ENCODE measurements at regions not wholly inside any gene's neighbourhood (a gene's known extent, or its start where the extent isn't known, plus 50 kb on each side); places are given as distances from the start of the nearest gene placed in this dataset.
A peak's percentile ranks its signal among the peaks of the same experiment; 100 is the strongest.
"Not testable (repeated sequence)": the region's sequence is repeated elsewhere in the genome, so short reads cannot be mapped to it uniquely, and the experiment has no call there.

DNA sequence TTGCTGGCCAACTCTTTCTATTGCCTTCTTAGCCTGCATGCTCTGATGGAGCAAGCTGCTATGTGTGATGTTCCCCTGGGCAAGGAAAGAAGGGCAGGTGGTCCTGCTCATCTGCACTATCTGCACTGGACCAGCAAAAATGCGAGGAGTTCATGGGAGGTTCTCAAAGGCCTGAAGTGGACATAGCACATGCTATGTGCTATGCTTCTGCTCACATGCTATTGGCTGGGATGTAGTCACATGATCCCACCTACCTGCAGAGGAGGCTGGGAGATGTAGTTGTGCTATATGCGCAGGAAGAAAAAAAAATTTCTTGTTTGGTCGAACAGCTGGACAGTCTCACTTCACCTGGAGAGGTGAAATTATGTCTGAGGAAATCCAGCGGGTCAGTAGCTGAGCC lies 587.7 kb downstream of the MATN1 start:
- H3K4me1 Mint-ChIP-seq (ENCODE audit: low read depth in 2 of 2) = peaks cover 0 to 2% of the 10 kb centered on the region in 2 donors
- no peak for DNase-seq

DNA sequence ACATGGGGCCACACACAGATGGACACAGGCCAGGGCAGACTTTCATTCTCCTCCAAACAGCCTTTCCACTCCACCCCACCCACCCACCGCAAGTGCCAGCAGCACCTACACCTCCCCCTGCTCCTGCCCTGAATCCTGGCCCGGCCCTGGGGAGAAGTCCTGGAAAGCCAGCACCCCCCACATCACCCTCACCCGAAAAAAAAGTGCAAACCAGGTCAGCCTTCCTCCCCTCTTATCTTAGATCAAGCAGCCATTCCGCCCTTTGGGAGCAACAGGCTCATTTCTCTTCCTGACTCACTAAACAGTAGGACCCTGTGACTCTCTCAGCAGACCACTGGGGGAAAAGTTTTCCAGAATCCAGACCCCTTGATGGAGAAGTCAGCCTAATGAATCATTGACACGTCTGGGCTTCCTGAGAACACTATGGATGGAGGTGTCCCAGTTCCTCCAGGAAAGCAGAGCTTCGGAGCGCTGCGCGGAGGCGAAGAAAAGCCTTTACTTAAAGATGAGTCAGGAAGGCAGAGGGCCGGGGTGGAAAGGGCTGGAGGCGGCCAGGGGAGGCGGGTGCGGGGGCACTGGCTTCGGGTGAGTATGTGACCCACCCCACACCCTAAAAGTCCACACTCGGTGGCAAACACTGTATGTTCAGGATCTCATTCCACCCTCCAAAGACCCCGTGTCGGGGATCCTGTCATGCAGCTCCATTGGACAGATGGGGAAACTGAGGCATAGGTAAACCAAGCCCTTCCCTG lies 588.7 kb downstream of the MATN1 start:
- H3K36me3 Mint-ChIP-seq (ENCODE audit: insufficient read depth) = no peaks in the 10 kb centered on the region
- H3K27me3 Mint-ChIP-seq = peaks cover 21 to 24% of the 10 kb centered on the region in 2 donors
- peak overlapping the region in 1 of 2 donors; percentile 36 for H3K27ac Mint-ChIP-seq
- DNase-seq (no peak), ATAC-seq (replicated peaks) (no peak)
- H3K4me1 Mint-ChIP-seq (ENCODE audit: low read depth in 2 of 2) = peaks cover 0 to 2% of the 10 kb centered on the region in 2 donors
- no peaks in the 10 kb centered on the region for H3K9me3 Mint-ChIP-seq
- no peak overlapping the region for H3K4me3 Mint-ChIP-seq

More for the DNA sequence above, 587.7 kb downstream of the MATN1 start:
- H3K4me3 Mint-ChIP-seq = no peak overlapping the region
- ATAC-seq (replicated peaks) = no peak
- H3K27me3 Mint-ChIP-seq = peaks cover 16 to 19% of the 10 kb centered on the region in 2 donors
- H3K9me3 Mint-ChIP-seq = no peaks in the 10 kb centered on the region
- H3K36me3 Mint-ChIP-seq (ENCODE audit: insufficient read depth) = no peaks in the 10 kb centered on the region
- H3K27ac Mint-ChIP-seq = no peak overlapping the region

DNA sequence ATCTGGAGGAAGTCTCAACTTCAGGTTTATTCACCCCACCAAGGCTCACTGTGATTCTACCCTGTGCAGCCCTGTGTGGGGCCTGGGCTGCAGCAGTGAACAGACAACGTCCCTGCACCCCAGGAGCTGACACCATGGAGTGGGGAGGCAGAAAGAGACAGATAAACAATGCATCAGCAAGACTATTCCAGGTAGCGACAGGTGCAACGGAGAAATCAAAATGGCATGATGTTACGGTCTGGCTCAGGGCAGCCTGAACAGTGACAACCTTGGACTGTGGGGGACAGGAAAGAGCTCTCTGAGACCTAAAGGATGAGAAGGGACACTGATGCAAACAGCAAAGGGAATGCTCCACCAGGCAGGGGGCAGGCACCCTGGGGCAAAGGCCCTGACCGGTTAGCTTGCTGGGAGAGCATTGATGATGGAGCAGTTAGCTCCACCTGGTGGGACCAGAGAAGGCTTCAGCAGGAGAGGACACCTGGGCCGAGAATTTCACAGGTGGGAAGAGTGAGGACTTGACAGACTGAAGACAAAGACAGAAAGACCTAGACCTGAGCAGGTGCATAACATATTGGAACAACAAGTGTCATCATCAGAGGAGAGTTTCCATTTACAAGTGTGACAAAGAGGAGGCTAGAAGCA lies 589.9 kb downstream of the MATN1 start:
- peaks cover 0 to 2% of the 10 kb centered on the region in 2 donors for H3K4me1 Mint-ChIP-seq (ENCODE audit: low read depth in 2 of 2)

DNA sequence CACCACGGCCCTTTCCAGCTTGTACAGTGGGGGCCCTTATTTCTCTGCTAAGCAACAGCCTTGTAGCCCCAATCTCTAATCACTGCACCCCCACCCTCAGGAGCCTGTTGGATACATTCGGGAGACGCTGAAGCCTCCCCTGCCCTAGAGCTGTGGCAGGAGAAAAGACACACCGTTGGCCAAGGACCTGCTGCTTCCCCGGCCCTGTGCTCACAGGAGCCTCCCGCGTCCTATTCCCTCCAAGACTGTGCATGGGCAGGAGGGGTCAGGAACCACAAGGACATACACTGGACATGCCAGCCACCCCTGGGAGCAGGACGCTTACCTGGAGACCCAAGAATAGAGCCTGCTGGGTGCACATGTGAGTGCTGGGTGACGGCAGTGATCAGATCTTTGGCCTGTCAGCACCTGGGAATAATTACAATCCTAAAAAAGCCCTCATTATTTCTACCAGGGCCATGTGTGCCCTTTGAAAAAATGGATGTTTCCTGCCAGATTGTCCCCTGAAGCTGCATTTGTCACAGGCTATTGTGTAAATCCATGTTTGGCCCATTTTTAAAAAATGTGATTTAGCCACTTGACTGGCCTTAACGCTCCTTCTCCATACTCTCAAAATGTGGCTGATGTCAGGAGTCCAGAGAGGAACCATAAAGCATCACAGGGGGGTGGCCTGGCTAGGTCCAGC lies 590.6 kb downstream of the MATN1 start:
- Mint-ChIP-seq H3K9me3 (no peaks in the 10 kb centered on the region), H3K4me1 (ENCODE audit: low read depth in 2 of 2) (peaks cover 0 to 2% of the 10 kb centered on the region in 2 donors), H3K27ac (no peak overlapping the region), H3K36me3 (ENCODE audit: insufficient read depth) (no peaks in the 10 kb centered on the region), H3K4me3 (no peak overlapping the region), H3K27me3 (peaks cover 26 to 31% of the 10 kb centered on the region in 2 donors)
- ATAC-seq (replicated peaks) (no peak), DNase-seq (no peak)

More for the DNA sequence above, 589.9 kb downstream of the MATN1 start:
- Mint-ChIP-seq H3K36me3 (ENCODE audit: insufficient read depth) (no peaks in the 10 kb centered on the region), H3K27ac (no peak overlapping the region), H3K27me3 (peaks cover 26 to 27% of the 10 kb centered on the region in 2 donors), H3K9me3 (no peaks in the 10 kb centered on the region), H3K4me3 (no peak overlapping the region)
- no peak for DNase-seq
- ATAC-seq (replicated peaks) = no peak

DNA sequence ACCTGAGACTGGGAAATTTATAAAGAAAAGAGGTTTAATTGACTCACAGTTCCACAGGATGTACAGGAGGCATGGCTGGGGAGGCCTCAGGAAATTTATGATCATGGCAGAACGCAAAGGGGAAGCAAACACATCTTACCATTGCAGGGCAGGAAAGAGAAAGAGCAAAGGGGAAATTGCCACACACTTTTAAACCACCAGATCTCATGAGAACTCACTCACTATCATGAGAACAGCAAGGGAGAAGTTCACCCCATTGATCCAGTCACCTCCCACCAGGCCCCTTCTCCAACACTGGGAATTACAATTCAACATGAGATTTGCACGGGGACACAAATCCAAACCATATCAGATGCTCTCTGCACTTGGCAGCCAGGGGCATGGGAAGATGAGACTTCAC lies 592.8 kb downstream of the MATN1 start:
- H3K9me3 Mint-ChIP-seq; H3K36me3 Mint-ChIP-seq (ENCODE audit: insufficient read depth); H3K4me1 Mint-ChIP-seq (ENCODE audit: low read depth in 2 of 2); ATAC-seq (replicated peaks); DNase-seq: not testable (repeated sequence)
- peak overlapping the region in 1 of 2 donors; percentile 1 for H3K4me3 Mint-ChIP-seq
- H3K27me3 Mint-ChIP-seq = peaks cover 38 to 39% of the 10 kb centered on the region in 2 donors
- peak overlapping the region; percentile 21 to 27 for H3K27ac Mint-ChIP-seq

DNA sequence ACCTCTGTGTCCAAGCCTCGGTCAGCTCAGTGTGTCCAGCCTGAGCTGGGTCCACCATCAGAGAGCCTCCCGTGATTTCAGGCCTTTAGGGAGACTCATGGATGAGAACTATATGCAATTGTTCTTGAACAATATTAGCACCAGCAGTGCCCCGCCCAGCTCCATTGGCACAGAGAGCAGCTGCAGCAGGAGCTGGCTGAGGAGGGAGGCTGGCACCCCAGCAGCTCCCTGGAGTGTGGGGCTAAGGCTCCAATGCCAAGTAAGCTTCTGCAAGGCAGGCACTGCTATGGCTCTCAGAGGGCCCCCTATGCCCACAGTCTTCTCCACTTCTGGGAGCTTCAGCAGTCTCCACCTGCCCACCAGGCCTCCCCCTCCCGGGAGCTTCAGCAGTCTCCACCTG lies 593.3 kb downstream of the MATN1 start:
- H3K4me1 Mint-ChIP-seq (ENCODE audit: low read depth in 2 of 2) = peaks cover 0 to 2% of the 10 kb centered on the region in 2 donors
- ATAC-seq (replicated peaks) (no peak), DNase-seq (no peak)
- H3K4me3 Mint-ChIP-seq = peak overlapping the region in 1 of 2 donors; percentile 1
- H3K27ac Mint-ChIP-seq = peak overlapping the region in 1 of 2 donors; percentile 21
- peaks cover 38 to 39% of the 10 kb centered on the region in 2 donors for H3K27me3 Mint-ChIP-seq
- no peaks in the 10 kb centered on the region for H3K9me3 Mint-ChIP-seq
- no peaks in the 10 kb centered on the region for H3K36me3 Mint-ChIP-seq (ENCODE audit: insufficient read depth)

DNA sequence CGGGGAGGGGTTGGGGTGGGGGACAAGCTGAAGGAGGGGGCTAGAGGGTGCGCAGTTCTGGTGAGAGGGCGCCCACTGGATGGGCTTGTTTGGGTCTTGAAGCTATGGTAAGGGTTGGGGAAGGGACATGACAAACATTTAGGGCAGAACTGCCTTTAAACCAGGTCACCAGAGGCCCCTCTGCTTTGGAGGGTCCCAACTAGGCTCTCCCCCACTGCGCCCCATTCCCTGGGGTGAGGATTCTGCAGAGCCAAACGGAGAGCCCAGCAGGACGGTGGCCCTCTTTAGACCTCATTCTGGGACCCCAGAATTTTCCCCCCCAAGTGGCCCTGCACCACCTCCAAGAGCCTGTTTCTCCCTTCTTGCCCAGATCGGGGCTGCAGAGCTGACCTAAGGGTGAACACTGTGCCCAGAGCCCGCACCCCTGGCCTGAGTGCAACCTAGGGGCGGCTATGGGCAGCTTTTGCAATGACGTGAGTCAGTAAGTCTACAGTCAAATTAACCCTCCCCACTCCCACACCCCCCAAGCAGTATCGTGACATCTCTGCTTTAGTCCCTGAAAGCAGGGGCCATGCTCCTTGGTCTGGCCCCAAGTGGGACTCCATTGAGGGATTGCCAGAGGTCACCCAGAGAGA lies 593.8 kb downstream of the MATN1 start:
- Mint-ChIP-seq H3K36me3 (ENCODE audit: insufficient read depth) (no peaks in the 10 kb centered on the region), H3K4me1 (ENCODE audit: low read depth in 2 of 2) (peaks cover 0 to 2% of the 10 kb centered on the region in 2 donors), H3K9me3 (no peaks in the 10 kb centered on the region)

DNA sequence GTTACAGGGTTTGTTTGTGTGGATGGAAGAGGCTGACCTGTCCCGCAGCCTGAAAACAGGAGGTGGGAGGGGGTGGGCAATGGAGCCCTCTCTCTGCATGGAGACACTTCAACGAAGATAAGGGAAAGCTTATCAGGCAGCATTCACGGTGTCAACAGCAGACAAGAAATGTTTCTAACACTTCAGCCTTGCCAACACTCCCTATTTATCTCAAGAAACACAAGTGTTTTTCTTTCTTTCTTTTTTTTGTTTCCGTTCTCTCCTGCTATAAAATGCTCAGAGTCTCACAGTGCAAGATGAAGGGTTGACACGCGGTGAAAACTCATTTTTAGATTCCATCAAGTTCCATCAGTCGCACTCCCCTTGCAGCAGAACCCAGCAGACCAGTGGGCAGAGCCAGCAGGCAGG lies 594.4 kb downstream of the MATN1 start:
- H3K27ac Mint-ChIP-seq = no peak overlapping the region

More for the DNA sequence above, 593.8 kb downstream of the MATN1 start:
- no peak for ATAC-seq (replicated peaks)
- H3K27ac Mint-ChIP-seq = peak overlapping the region in 1 of 2 donors; percentile 21
- no peak overlapping the region for H3K4me3 Mint-ChIP-seq
- no peak for DNase-seq
- H3K27me3 Mint-ChIP-seq = peaks cover 35 to 39% of the 10 kb centered on the region in 2 donors

DNA sequence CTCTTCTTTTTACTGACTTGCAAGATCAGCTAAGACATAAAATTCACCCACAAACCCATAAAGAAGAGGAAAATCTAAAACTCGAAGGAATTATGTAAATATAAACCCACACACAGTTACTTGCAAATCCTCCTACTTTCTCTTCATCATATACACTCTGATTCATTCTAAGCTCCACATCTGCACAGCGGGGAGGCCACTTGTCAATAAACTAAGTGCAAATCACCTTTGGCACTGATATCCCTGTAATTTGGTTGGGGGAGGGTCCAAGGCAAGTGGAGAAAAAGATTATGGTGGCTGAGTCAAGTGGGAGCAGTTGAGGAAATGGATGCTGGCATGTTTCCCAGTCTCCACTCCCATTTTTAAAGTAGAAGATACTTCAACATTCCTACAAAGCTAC lies 596.5 kb downstream of the MATN1 start:
- ATAC-seq (replicated peaks) (no peak), DNase-seq (no peak)
- H3K27me3 Mint-ChIP-seq = peaks cover 26 to 28% of the 10 kb centered on the region in 2 donors
- H3K27ac Mint-ChIP-seq = no peak overlapping the region
- no peak overlapping the region for H3K4me3 Mint-ChIP-seq
- H3K4me1 Mint-ChIP-seq (ENCODE audit: low read depth in 2 of 2) = no peaks in the 10 kb centered on the region
- H3K9me3 Mint-ChIP-seq = no peaks in the 10 kb centered on the region
- no peaks in the 10 kb centered on the region for H3K36me3 Mint-ChIP-seq (ENCODE audit: insufficient read depth)

More for the DNA sequence above, 594.4 kb downstream of the MATN1 start:
- DNase-seq (no peak), ATAC-seq (replicated peaks) (no peak)
- H3K27me3 Mint-ChIP-seq = peaks cover 31 to 39% of the 10 kb centered on the region in 2 donors
- no peaks in the 10 kb centered on the region for H3K9me3 Mint-ChIP-seq
- H3K4me3 Mint-ChIP-seq = no peak overlapping the region
- H3K36me3 Mint-ChIP-seq (ENCODE audit: insufficient read depth) = no peaks in the 10 kb centered on the region
- H3K4me1 Mint-ChIP-seq (ENCODE audit: low read depth in 2 of 2) = peaks cover 0 to 2% of the 10 kb centered on the region in 2 donors

DNA sequence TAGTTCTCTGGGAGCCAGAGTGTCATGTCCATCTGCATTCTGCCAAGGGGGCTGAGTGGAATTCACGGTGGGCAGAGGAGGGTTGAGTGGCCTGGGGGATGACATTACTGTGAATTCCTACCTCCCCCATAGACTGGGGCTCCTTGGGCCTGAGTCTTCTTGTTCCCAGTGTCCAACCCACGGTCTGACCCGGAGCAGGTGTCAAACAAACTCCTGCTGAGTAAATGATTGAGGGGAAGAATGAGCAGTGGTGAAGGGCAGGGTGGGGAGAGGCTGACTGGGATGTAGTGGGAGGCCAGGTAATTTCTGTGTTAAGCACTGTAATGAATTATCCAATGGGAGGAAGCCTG lies 597.6 kb downstream of the MATN1 start:
- no peak overlapping the region for H3K27ac Mint-ChIP-seq
- H3K36me3 Mint-ChIP-seq (ENCODE audit: insufficient read depth) = no peaks in the 10 kb centered on the region
- peaks cover 25 to 36% of the 10 kb centered on the region in 2 donors for H3K27me3 Mint-ChIP-seq
- ATAC-seq (replicated peaks) (no peak), DNase-seq (no peak)
- H3K4me3 Mint-ChIP-seq = no peak overlapping the region
- no peaks in the 10 kb centered on the region for H3K9me3 Mint-ChIP-seq
- no peaks in the 10 kb centered on the region for H3K4me1 Mint-ChIP-seq (ENCODE audit: low read depth in 2 of 2)

DNA sequence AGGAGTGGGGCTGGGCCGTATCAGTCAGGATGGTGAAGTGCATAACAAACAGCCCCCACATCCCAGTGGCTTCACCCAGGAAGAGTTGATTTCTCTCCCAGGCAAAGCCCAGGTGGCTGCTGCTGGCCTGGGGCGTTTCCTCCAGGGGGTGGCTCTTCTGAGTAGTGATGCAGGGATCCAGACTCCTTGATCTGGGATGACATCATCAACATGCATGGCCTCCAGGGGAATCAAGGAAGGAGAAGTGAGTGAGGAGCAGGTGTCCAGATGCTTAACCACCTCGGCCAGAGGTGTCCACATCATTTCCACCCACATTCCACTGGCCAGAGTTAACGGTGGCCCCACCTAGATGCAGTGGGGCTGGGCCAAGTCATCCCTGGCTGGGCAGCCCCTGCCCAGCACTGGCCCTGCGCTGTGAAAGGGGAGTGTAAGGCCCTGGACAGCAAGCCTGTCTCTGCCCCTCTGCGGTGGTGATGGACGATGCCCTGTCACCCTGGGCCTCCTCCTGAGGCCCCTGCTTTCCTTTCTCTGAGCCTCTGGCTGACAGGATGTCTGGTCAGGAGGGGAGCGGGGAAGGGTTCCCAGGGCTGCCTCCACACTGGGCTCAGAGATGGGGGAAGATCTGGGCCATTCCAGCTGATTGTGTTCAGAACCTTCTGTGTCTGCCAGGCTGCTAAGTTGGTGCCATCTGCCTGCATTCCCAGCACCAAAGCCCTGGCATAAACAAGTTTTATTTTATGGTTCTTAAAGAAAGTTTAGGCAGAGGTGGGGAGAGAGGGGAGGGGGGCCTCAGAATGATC lies 598.2 kb downstream of the MATN1 start:
- Mint-ChIP-seq H3K9me3 (no peaks in the 10 kb centered on the region), H3K4me1 (ENCODE audit: low read depth in 2 of 2) (no peaks in the 10 kb centered on the region), H3K27ac (no peak overlapping the region), H3K36me3 (ENCODE audit: insufficient read depth) (no peaks in the 10 kb centered on the region), H3K4me3 (no peak overlapping the region), H3K27me3 (peaks cover 24 to 37% of the 10 kb centered on the region in 2 donors)
- ATAC-seq (replicated peaks) = no peak
- DNase-seq = no peak

DNA sequence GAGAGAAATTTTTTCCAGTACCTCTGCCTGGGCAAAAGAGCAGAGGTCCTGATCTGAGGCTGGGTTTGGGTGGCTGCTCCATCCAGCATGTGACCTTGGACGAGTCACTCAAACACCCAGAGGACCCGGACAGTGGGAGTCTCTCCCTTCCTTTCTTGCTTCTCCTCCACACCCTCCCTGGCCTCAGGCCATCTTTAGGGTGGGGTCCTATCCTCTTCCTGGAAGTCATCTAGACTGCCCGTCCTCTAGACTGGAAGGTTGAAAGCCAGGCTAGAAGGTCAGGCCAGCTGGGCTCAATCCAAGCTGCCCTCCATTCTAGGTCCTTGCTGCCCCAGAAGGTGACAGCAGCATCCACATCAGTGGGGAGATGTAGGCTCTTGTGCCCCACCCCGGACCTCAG lies 599.5 kb downstream of the MATN1 start:
- no peak overlapping the region for H3K27ac Mint-ChIP-seq

More for the DNA sequence above, 599.5 kb downstream of the MATN1 start:
- DNase-seq = no peak
- no peak overlapping the region for H3K4me3 Mint-ChIP-seq
- H3K4me1 Mint-ChIP-seq (ENCODE audit: low read depth in 2 of 2) = no peaks in the 10 kb centered on the region
- peaks cover 23 to 26% of the 10 kb centered on the region in 2 donors for H3K27me3 Mint-ChIP-seq
- no peaks in the 10 kb centered on the region for H3K9me3 Mint-ChIP-seq
- ATAC-seq (replicated peaks) = no peak
- H3K36me3 Mint-ChIP-seq (ENCODE audit: insufficient read depth) = no peaks in the 10 kb centered on the region
